IMR-90 (cell line): ENCODE measurements at regions not wholly inside any gene's neighbourhood (a gene's known extent, or its start where the extent isn't known, plus 50 kb on each side); places are given as distances from the start of the nearest gene placed in this dataset.

Experiments used
- ATAC-seq: fragments of 200-7000 bp; cut with Tn5 transposase; 2 replicates; pipeline ENCODE4 v1.9.1; 2020; ENCODE audit warnings: low read depth, mild to moderate bottlenecking, moderate library complexity
- BruUV-seq: library from RNA; stranded (reverse); fragments of 400-500 nt; replicated peaks from 2 replicates; lab custom pipeline; 2021; lab: Mats Ljungman, UMichigan
- CTCF ChIA-PET: fragments of 300-600 bp; formaldehyde crosslinking; extraction: SDS; loops from one replicate; lab custom pipeline; 2021; ENCODE audit warnings: antibody characterized with exemption; lab: Yijun Ruan, JAX
- POLR2A ChIA-PET: fragments of 300-600 bp; sonication (Branson Sonifier 250); formaldehyde crosslinking; loops from one replicate; lab custom pipeline; 2022; ENCODE audit warnings: antibody characterized with exemption; ENCODE audit not compliant: unreplicated experiment; lab: Charles Lee
- DNase-seq: peaks from one replicate; pipeline ENCODE4 v3.0.0; 2013
- H2AFZ ChIP-seq: replicated peaks from 2 replicates; pipeline ENCODE3; 2013; ENCODE audit warnings: low read length, mild to moderate bottlenecking; ENCODE audit not compliant: poor library complexity
- H2AK5ac ChIP-seq: 2 replicates; pipeline ENCODE4 v1.6.1; 2013; ENCODE audit warnings: low read depth, low read length, inconsistent platforms
- H2AK9ac ChIP-seq: replicated peaks from 2 replicates; pipeline ENCODE3; 2013; ENCODE audit warnings: mild to moderate bottlenecking, low read depth, low read length, moderate library complexity; ENCODE audit not compliant: poor library complexity
- H2BK120ac ChIP-seq: 2 replicates; pipeline ENCODE4 v1.6.1; 2013; ENCODE audit warnings: low read depth, low read length, inconsistent platforms
- H2BK15ac ChIP-seq: 3 replicates; pipeline ENCODE4 v1.6.1; 2013; ENCODE audit warnings: low read depth, low read length, inconsistent platforms
- H2BK20ac ChIP-seq: 2 replicates; pipeline ENCODE4 v1.6.1; 2013; ENCODE audit warnings: low read depth, mild to moderate bottlenecking, inconsistent platforms, low read length, moderate library complexity
- H2BK5ac ChIP-seq: 2 replicates; pipeline ENCODE4 v1.6.1; 2013; ENCODE audit warnings: mild to moderate bottlenecking, low read depth, low read length, inconsistent platforms; ENCODE audit not compliant: poor library complexity, severe bottlenecking
- H3K14ac ChIP-seq: replicated peaks from 2 replicates; pipeline ENCODE4 v1.6.1; 2013; ENCODE audit warnings: low read depth, low read length, inconsistent platforms
- H3K18ac ChIP-seq: 2 replicates; pipeline ENCODE4 v1.6.1; 2013; ENCODE audit warnings: low read depth, low read length, control low read depth
- H3K23ac ChIP-seq: 2 replicates; pipeline ENCODE4 v1.6.1; 2013; ENCODE audit warnings: low read depth, low read length, inconsistent platforms
- H3K27ac ChIP-seq: 2 replicates; pipeline ENCODE4 v1.5.1; 2013; ENCODE audit warnings: mild to moderate bottlenecking, control low read depth, low read length; ENCODE audit not compliant: insufficient read depth
- H3K27me3 ChIP-seq: 2 replicates; pipeline ENCODE4 v1.6.1; 2013; ENCODE audit warnings: low read length; ENCODE audit not compliant: control insufficient read depth, insufficient read depth
- H3K36me3 ChIP-seq: 2 replicates; pipeline ENCODE4 v1.6.1; 2013; ENCODE audit warnings: low read length, mixed read lengths; ENCODE audit not compliant: control insufficient read depth, insufficient read depth
- H3K4ac ChIP-seq: 2 replicates; pipeline ENCODE4 v1.6.1; 2013; ENCODE audit warnings: low read depth, low read length, inconsistent platforms
- H3K4me1 ChIP-seq: 2 replicates; pipeline ENCODE4 v1.6.1; 2013; ENCODE audit warnings: low read length, mixed read lengths; ENCODE audit not compliant: control insufficient read depth, insufficient read depth
- H3K4me2 ChIP-seq: 2 replicates; pipeline ENCODE4 v1.6.1; 2013; ENCODE audit warnings: low read depth, mild to moderate bottlenecking, control low read depth, low read length, moderate library complexity
- H3K4me3 ChIP-seq: 2 replicates; pipeline ENCODE4 v1.5.1; 2013; ENCODE audit warnings: low read depth, mild to moderate bottlenecking, control low read depth, low read length, moderate library complexity; ENCODE audit not compliant: insufficient read depth
- H3K56ac ChIP-seq: 2 replicates; pipeline ENCODE4 v1.6.1; 2013; ENCODE audit warnings: low read length, inconsistent platforms; ENCODE audit not compliant: insufficient read depth; ENCODE audit errors: extremely low read depth
- H3K79me1 ChIP-seq, 2 experiments: 2 replicates each; pipeline ENCODE4 v1.6.1; 2013; ENCODE audit warnings: low read length in 2 of 2, inconsistent platforms in 1 of 2, low read depth in 1 of 2
- H3K9ac ChIP-seq: 2 replicates; pipeline ENCODE4 v1.6.1; 2013; ENCODE audit warnings: low read depth, low read length, control low read depth
- H3K9me1 ChIP-seq: 2 replicates; pipeline ENCODE4 v1.6.1; 2013; ENCODE audit warnings: low read length, inconsistent platforms; ENCODE audit not compliant: insufficient read depth
- H3K9me3 ChIP-seq: 2 replicates; pipeline ENCODE4 v1.6.1; 2013; ENCODE audit warnings: low read length; ENCODE audit not compliant: control insufficient read depth, insufficient read depth
- H4K20me1 ChIP-seq: 2 replicates; pipeline ENCODE4 v1.6.1; 2013; ENCODE audit warnings: low read length, inconsistent platforms; ENCODE audit not compliant: insufficient read depth
- H4K5ac ChIP-seq: 2 replicates; pipeline ENCODE4 v1.6.1; 2013; ENCODE audit warnings: mild to moderate bottlenecking, low read depth, low read length, control low read depth
- H4K8ac ChIP-seq, 2 experiments: 2 replicates each; pipeline ENCODE4 v1.6.1; 2013; ENCODE audit warnings: low read depth in 2 of 2, low read length in 2 of 2, control low read depth in 1 of 2, inconsistent platforms in 1 of 2
- H4K91ac ChIP-seq: 2 replicates; pipeline ENCODE4 v1.6.1; 2013; ENCODE audit warnings: low read depth, low read length, inconsistent platforms; ENCODE audit not compliant: insufficient read depth
- BHLHE40 ChIP-seq: fragments of 150-350 bp; IDR thresholded peaks from 2 replicates; pipeline ENCODE4 v1.6.1; 2016; ENCODE audit warnings: mild to moderate bottlenecking, low read depth, low read length
- CEBPB ChIP-seq: IDR thresholded peaks from 2 replicates; pipeline ENCODE4 v1.6.1; 2012; ENCODE audit warnings: low read depth, low read length, improper control_type of control experiment
- CHD1 ChIP-seq: IDR thresholded peaks from 2 replicates; pipeline ENCODE4 v1.6.1; 2012; ENCODE audit warnings: low read depth, low read length, improper control_type of control experiment
- FOS ChIP-seq: fragments of 150-350 bp; IDR thresholded peaks from 2 replicates; pipeline ENCODE4 v1.6.1; 2016; ENCODE audit warnings: low read depth, low read length
- MAFK ChIP-seq: IDR thresholded peaks from 2 replicates; pipeline ENCODE4 v1.6.1; 2012; ENCODE audit warnings: low read depth, low read length, improper control_type of control experiment
- MAZ ChIP-seq: IDR thresholded peaks from 2 replicates; pipeline ENCODE4 v1.6.1; 2012; ENCODE audit warnings: low read depth, mild to moderate bottlenecking, low read length, improper control_type of control experiment, moderate library complexity, borderline replicate concordance
- NFE2L2 ChIP-seq: fragments of 150-350 bp; IDR thresholded peaks from 2 replicates; pipeline ENCODE4 v1.6.1; 2016; ENCODE audit warnings: low read depth, mild to moderate bottlenecking, low read length
- POLR2A ChIP-seq: IDR thresholded peaks from 2 replicates; pipeline ENCODE4 v1.6.1; 2012; ENCODE audit warnings: mild to moderate bottlenecking, low read depth, low read length
- RAD21 ChIP-seq: IDR thresholded peaks from 2 replicates; pipeline ENCODE4 v1.6.1; 2012; ENCODE audit warnings: low read length, improper control_type of control experiment
- RCOR1 ChIP-seq: IDR thresholded peaks from 2 replicates; pipeline ENCODE4 v1.6.1; 2012; ENCODE audit warnings: mild to moderate bottlenecking, low read length, improper control_type of control experiment; ENCODE audit not compliant: insufficient replicate concordance
- RFX5 ChIP-seq: IDR thresholded peaks from 2 replicates; pipeline ENCODE4 v1.8.0; 2012; ENCODE audit warnings: low read depth, mild to moderate bottlenecking, low read length, moderate library complexity
- SMC3 ChIP-seq: fragments of 150-350 bp; IDR thresholded peaks from 2 replicates; pipeline ENCODE4 v1.6.1; 2016; ENCODE audit warnings: low read depth, mild to moderate bottlenecking, antibody characterized with exemption, low read length, moderate library complexity
- WGBS, 2 experiments: methylation state at CpG; one replicate each; pipeline versions ENCODE4 v1.1.5 to v1.1.7; 2013; ENCODE audit warnings: missing lambda C conversion rate in 2 of 2; ENCODE audit not compliant: insufficient read length in 1 of 2; ENCODE audit errors: extremely low coverage in 2 of 2; 5-methylcytosine and 5-hydroxymethylcytosine counted together
- dilution Hi-C: fragments of 300-500 bp; cut with HindIII; formaldehyde crosslinking; loops from one replicate; pipeline ENCODE4 v1.14.3; 2018; ENCODE audit warnings: low sequenced_read_pairs; ENCODE audit not compliant: unreplicated experiment
- in situ Hi-C: fragments of 300-500 bp; cut with MboI; formaldehyde crosslinking; loops from 3 replicates; pipeline ENCODE4 v1.14.3; 2019; ENCODE audit warnings: low sequenced_read_pairs, inconsistent platforms, mixed read lengths
- intact Hi-C: fragments of 100-400 bp; cut with micrococcal nuclease; formaldehyde crosslinking; loops from 2 replicates; pipeline ENCODE4 v1.10.0; 2022
- TF ChIP-seq, protein P1 (sequence below): fragments of 150-350 bp; IDR thresholded peaks from 2 replicates; pipeline ENCODE4 v1.6.1; 2016; ENCODE audit warnings: low read depth, mild to moderate bottlenecking, low read length, moderate library complexity, borderline replicate concordance
- TF ChIP-seq, protein P2 (sequence below): fragments of 150-350 bp; IDR thresholded peaks from 2 replicates; pipeline ENCODE4 v1.6.1; 2017; ENCODE audit warnings: mild to moderate bottlenecking, antibody characterized with exemption, low read length, low read depth
- TF ChIP-seq, protein P3 (sequence below): conservative IDR thresholded peaks from 2 replicates; pipeline ENCODE4 v1.5.1; 2012; ENCODE audit warnings: mild to moderate bottlenecking, low read depth, low read length, improper control_type of control experiment

DNA sequence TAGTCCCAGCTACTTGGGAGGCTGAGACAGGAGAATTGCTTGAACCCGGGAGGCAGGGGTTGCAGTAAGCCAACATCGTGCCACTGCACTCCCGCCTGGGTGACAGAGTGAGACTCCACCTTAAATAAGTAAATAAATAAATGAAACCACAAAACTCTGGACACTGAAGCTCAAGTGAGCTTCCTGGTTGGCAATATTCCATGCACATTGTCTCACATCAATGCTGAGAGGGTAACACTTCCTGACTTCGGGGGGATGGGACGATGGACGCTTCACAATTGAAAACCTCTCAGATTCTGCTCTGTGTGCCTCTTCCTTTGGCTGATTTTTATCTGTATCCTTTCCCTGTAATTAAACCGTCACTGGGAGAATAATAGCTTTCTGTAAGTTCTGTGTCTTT is 70.0 kb upstream of the ZNF644 start:
- H4K5ac ChIP-seq = no peak overlapping the region
- no peak overlapping the region for H2AK5ac ChIP-seq
- BruUV-seq = no TSS peak
- H3K14ac ChIP-seq = no peak overlapping the region
- H3K79me1 ChIP-seq = no peaks in the 10 kb centered on the region
- no peak overlapping the region for H3K18ac ChIP-seq
- ATAC-seq (no peak), DNase-seq (no peak)
- no peak overlapping the region for H3K23ac ChIP-seq
- H4K8ac ChIP-seq = no peak overlapping the region
- H3K4me2 ChIP-seq = no peak overlapping the region
- no peaks in the 10 kb centered on the region for H3K36me3 ChIP-seq
- H3K27ac ChIP-seq = no peak overlapping the region
- H4K91ac ChIP-seq = no peak overlapping the region
- WGBS, 2 experiments = 80% methylated on average over 1 of the region's 7 CpGs; no CpG with 5 or more reads in 1 of the 2 experiments
- H3K9ac ChIP-seq = no peak overlapping the region
- TF ChIP-seq, protein P1, sequence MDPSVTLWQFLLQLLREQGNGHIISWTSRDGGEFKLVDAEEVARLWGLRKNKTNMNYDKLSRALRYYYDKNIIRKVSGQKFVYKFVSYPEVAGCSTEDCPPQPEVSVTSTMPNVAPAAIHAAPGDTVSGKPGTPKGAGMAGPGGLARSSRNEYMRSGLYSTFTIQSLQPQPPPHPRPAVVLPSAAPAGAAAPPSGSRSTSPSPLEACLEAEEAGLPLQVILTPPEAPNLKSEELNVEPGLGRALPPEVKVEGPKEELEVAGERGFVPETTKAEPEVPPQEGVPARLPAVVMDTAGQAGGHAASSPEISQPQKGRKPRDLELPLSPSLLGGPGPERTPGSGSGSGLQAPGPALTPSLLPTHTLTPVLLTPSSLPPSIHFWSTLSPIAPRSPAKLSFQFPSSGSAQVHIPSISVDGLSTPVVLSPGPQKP = no peak
- TF ChIP-seq RAD21 = no peak
- TF ChIP-seq RCOR1 = no peak
- no peak for TF ChIP-seq CEBPB
- TF ChIP-seq CHD1 = no peak
- no peak for TF ChIP-seq BHLHE40
- TF ChIP-seq RFX5 = no peak
- no peak for TF ChIP-seq NFE2L2
- TF ChIP-seq, protein P2, sequence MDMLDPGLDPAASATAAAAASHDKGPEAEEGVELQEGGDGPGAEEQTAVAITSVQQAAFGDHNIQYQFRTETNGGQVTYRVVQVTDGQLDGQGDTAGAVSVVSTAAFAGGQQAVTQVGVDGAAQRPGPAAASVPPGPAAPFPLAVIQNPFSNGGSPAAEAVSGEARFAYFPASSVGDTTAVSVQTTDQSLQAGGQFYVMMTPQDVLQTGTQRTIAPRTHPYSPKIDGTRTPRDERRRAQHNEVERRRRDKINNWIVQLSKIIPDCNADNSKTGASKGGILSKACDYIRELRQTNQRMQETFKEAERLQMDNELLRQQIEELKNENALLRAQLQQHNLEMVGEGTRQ = no peak
- TF ChIP-seq, protein P3, sequence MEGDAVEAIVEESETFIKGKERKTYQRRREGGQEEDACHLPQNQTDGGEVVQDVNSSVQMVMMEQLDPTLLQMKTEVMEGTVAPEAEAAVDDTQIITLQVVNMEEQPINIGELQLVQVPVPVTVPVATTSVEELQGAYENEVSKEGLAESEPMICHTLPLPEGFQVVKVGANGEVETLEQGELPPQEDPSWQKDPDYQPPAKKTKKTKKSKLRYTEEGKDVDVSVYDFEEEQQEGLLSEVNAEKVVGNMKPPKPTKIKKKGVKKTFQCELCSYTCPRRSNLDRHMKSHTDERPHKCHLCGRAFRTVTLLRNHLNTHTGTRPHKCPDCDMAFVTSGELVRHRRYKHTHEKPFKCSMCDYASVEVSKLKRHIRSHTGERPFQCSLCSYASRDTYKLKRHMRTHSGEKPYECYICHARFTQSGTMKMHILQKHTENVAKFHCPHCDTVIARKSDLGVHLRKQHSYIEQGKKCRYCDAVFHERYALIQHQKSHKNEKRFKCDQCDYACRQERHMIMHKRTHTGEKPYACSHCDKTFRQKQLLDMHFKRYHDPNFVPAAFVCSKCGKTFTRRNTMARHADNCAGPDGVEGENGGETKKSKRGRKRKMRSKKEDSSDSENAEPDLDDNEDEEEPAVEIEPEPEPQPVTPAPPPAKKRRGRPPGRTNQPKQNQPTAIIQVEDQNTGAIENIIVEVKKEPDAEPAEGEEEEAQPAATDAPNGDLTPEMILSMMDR = no peak
- no peak for TF ChIP-seq MAZ
- no peak for TF ChIP-seq FOS
- TF ChIP-seq MAFK = no peak
- no peak for TF ChIP-seq POLR2A
- no peak for TF ChIP-seq SMC3
- no peak overlapping the region for H2AFZ ChIP-seq
- no peaks in the 10 kb centered on the region for H3K9me3 ChIP-seq
- no peak overlapping the region for H3K56ac ChIP-seq
- H2BK15ac ChIP-seq = no peak overlapping the region
- no peak overlapping the region for H2BK120ac ChIP-seq
- no peaks in the 10 kb centered on the region for H3K4me1 ChIP-seq
- CTCF ChIA-PET = no interaction called here
- H2AK9ac ChIP-seq = no peak overlapping the region
- H3K27me3 ChIP-seq = no peaks in the 10 kb centered on the region
- no peak overlapping the region for H2BK20ac ChIP-seq
- no peaks in the 10 kb centered on the region for H3K9me1 ChIP-seq
- no peak overlapping the region for H3K4me3 ChIP-seq
- POLR2A ChIA-PET = no interaction called here
- H2BK5ac ChIP-seq = no peak overlapping the region
- dilution Hi-C loops = no loop called here
- H4K20me1 ChIP-seq = no peaks in the 10 kb centered on the region
- intact Hi-C loops = no loop called here
- no peak overlapping the region for H3K4ac ChIP-seq
- in situ Hi-C loops = no loop called here
